Osteoblast (primary cell): ENCODE measurements at regions not wholly inside any gene's neighbourhood (a gene's known extent, or its start where the extent isn't known, plus 50 kb on each side); places are given as distances from the start of the nearest gene placed in this dataset.

Experiments used
- DNase-seq: peaks from one replicate; pipeline ENCODE4 v3.0.0; 2011; ENCODE audit warnings: low spot score, mixed read lengths; ENCODE audit not compliant: insufficient read length; ENCODE audit errors: missing footprints
- H2AFZ ChIP-seq: 2 replicates; pipeline ENCODE4 v1.6.0; 2011; ENCODE audit warnings: mild to moderate bottlenecking, low read length
- H3K27ac ChIP-seq: 2 replicates; pipeline ENCODE4 v1.5.1; 2011; ENCODE audit warnings: mild to moderate bottlenecking, low read depth, low read length, moderate library complexity
- H3K27me3 ChIP-seq: 2 replicates; pipeline ENCODE4 v1.6.0; 2012; ENCODE audit warnings: mild to moderate bottlenecking, control low read depth, inconsistent platforms, low read length, moderate library complexity; ENCODE audit not compliant: insufficient read depth
- H3K36me3 ChIP-seq: 2 replicates; pipeline ENCODE4 v1.5.1; 2011; ENCODE audit warnings: mild to moderate bottlenecking, low read length, control low read depth, moderate library complexity; ENCODE audit not compliant: insufficient read depth
- H3K4me1 ChIP-seq: 2 replicates; pipeline ENCODE4 v1.5.1; 2011; ENCODE audit warnings: mild to moderate bottlenecking, low read length, control low read depth, moderate library complexity; ENCODE audit not compliant: insufficient read depth
- H3K4me2 ChIP-seq: 2 replicates; pipeline ENCODE4 v1.6.0; 2011; ENCODE audit warnings: mild to moderate bottlenecking, low read length; ENCODE audit not compliant: insufficient read depth
- H3K4me3 ChIP-seq: fragments of 200-600 bp; sonication (generic); 3 replicates; pipeline ENCODE4 v1.5.1; 2012; ENCODE audit warnings: mild to moderate bottlenecking, low read length, inconsistent platforms; ENCODE audit not compliant: insufficient read depth
- H3K79me2 ChIP-seq: 2 replicates; pipeline ENCODE4 v1.6.0; 2012; ENCODE audit warnings: mild to moderate bottlenecking, low read length, control low read depth, inconsistent platforms; ENCODE audit not compliant: insufficient read depth
- H3K9me3 ChIP-seq: 2 replicates; pipeline ENCODE4 v1.5.1; 2011; ENCODE audit warnings: low read depth, low read length, control low read depth
- H4K20me1 ChIP-seq: 2 replicates; pipeline ENCODE4 v1.6.0; 2012; ENCODE audit warnings: mild to moderate bottlenecking, low read length, control low read depth; ENCODE audit not compliant: insufficient read depth
- TF ChIP-seq, protein P1 (sequence below): IDR thresholded peaks from 2 replicates; pipeline ENCODE4 v1.5.1; 2011; ENCODE audit warnings: mild to moderate bottlenecking, low read depth, low read length, moderate library complexity; ENCODE audit errors: extremely low read depth

DNA sequence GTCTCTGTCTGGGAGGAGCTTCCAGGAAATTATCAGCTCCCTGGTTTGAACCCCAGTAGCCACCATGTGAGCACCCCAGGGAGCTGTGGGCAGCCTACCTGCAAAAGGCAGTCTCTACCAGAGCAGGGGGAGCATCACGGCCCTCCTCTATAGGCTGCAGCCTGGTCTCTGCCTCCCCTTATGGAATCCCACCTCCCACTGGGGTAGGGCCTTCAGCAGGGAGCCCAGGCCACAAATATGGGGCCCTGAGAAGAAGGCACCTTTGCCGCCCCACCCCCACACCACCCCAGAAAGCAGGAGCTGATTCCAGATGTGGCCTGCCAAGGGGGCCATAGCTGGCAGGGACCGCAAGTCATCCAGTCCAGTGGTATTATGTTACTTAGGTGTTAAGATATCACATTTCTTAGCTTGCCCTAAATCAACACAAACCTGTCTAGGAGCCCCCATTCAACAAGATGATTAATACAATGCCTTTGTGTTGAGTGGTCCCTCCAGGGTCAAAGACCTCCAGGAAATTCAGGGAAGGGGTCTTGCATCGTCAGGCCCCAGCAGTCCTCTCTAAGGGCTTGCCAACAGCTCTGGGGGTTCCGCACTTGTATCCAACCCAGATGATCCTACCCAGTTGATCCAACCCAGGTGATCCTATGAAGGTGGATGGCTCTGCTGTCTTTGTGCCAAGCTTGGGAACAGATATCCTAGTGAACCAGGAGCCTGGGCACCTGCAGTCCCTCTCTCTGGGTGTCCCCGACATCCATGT lies 114.9 kb downstream of the OAT start:
- H3K4me3 ChIP-seq = no peak overlapping the region
- no peaks in the 10 kb centered on the region for H3K79me2 ChIP-seq
- no peaks in the 10 kb centered on the region for H3K9me3 ChIP-seq
- TF ChIP-seq, protein P1, sequence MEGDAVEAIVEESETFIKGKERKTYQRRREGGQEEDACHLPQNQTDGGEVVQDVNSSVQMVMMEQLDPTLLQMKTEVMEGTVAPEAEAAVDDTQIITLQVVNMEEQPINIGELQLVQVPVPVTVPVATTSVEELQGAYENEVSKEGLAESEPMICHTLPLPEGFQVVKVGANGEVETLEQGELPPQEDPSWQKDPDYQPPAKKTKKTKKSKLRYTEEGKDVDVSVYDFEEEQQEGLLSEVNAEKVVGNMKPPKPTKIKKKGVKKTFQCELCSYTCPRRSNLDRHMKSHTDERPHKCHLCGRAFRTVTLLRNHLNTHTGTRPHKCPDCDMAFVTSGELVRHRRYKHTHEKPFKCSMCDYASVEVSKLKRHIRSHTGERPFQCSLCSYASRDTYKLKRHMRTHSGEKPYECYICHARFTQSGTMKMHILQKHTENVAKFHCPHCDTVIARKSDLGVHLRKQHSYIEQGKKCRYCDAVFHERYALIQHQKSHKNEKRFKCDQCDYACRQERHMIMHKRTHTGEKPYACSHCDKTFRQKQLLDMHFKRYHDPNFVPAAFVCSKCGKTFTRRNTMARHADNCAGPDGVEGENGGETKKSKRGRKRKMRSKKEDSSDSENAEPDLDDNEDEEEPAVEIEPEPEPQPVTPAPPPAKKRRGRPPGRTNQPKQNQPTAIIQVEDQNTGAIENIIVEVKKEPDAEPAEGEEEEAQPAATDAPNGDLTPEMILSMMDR = no peak
- peak; percentile 72 for DNase-seq
- H2AFZ ChIP-seq = no peak overlapping the region
- no peak overlapping the region for H3K4me2 ChIP-seq
- H3K4me1 ChIP-seq = peaks cover 3% of the 10 kb centered on the region
- H3K27ac ChIP-seq = no peak overlapping the region
- H3K27me3 ChIP-seq = no peaks in the 10 kb centered on the region
- no peaks in the 10 kb centered on the region for H4K20me1 ChIP-seq
- no peaks in the 10 kb centered on the region for H3K36me3 ChIP-seq

DNA sequence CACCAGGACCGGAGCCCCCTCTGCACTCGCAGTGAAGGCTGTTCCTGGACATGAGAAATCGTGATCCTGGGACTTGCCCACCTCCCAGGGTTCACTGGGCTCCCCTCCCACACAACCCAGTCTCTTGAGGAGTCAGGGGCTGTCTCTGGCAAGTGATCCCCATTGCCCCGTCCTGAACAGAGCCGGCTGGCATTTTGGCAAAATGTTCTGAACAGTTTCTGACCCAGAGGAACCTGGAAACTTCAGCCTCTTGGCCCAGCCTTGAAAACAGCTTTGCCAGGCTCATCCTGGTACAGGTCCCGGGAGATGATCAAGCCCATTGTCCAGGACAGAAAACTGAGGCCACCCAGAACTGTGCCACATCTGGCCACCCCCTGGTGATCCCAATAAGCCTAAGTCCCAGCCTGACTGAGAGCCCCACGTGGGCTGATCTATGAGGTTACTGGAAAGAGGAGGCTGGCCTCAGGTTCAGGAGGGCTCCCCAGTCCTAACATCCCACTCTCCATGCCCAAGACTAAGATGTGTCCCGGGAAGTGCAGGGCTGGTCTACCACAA lies 115.7 kb downstream of the OAT start:
- Histone ChIP-seq H3K9me3 (no peaks in the 10 kb centered on the region), H3K4me2 (no peak overlapping the region), H3K27me3 (no peaks in the 10 kb centered on the region), H3K4me3 (no peak overlapping the region), H4K20me1 (no peaks in the 10 kb centered on the region), H3K4me1 (peaks cover 3% of the 10 kb centered on the region), H3K27ac (no peak overlapping the region), H3K79me2 (no peaks in the 10 kb centered on the region), H2AFZ (no peak overlapping the region), H3K36me3 (no peaks in the 10 kb centered on the region)
- no peak for DNase-seq
- TF ChIP-seq, protein P1 = no peak

DNA sequence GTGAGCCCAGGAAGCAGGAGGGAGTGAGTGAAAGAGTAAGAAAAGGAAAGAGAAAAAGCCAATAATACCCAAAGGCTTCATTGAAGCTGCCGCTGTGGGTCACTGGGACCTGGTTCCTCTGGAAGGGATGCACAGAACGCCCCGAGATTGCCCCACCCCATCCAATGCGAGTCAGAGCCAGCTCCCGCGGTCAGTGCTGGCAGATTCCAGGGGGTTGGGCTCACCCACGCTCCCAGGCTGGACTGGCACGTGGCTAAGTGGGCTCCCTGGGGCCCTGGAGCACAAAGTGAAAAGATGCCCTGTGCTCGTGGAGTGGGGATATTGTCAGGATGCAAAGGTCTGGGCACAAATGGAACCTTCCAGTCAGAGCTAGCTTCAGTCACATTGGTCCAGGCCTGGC lies 117.0 kb downstream of the OAT start:
- Histone ChIP-seq H3K4me1 (peaks cover 3% of the 10 kb centered on the region), H3K36me3 (no peaks in the 10 kb centered on the region), H2AFZ (no peak overlapping the region), H3K4me2 (no peak overlapping the region), H3K79me2 (no peaks in the 10 kb centered on the region), H3K27ac (no peak overlapping the region), H4K20me1 (no peaks in the 10 kb centered on the region), H3K4me3 (no peak overlapping the region), H3K9me3 (no peaks in the 10 kb centered on the region), H3K27me3 (no peaks in the 10 kb centered on the region)
- peak; percentile 86 for DNase-seq
- TF ChIP-seq, protein P1 = no peak

DNA sequence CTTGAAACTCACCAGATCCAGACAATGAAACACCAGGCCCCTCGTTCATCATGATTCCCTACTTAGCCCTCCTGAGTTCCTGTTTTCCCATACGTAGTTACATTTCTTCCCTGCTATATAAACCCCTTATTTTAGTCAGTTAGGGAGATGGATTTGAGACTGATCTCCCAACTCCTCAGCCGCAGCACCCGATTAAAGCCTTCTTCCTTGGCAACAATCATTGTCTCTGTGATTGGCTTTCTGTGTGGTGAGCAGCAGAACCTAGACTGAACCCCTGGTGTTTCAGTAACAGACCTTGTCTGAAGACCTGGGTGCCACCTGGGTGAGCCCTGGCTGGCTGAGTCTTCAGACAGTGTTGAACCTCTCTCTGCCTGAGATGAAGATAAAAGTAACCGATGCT lies 118.0 kb downstream of the OAT start:
- no peaks in the 10 kb centered on the region for H3K27me3 ChIP-seq
- H3K27ac ChIP-seq = no peak overlapping the region
- no peaks in the 10 kb centered on the region for H3K79me2 ChIP-seq
- peaks cover 3% of the 10 kb centered on the region for H3K4me1 ChIP-seq
- no peaks in the 10 kb centered on the region for H3K36me3 ChIP-seq
- peak; percentile 43 for DNase-seq
- no peaks in the 10 kb centered on the region for H4K20me1 ChIP-seq
- no peak overlapping the region for H2AFZ ChIP-seq
- no peak overlapping the region for H3K4me2 ChIP-seq
- H3K9me3 ChIP-seq = no peaks in the 10 kb centered on the region
- H3K4me3 ChIP-seq = no peak overlapping the region
- TF ChIP-seq, protein P1 = no peak
